Right atrium auricular region (tissue), 2 donors: ENCODE measurements at regions not wholly inside any gene's neighbourhood (a gene's known extent, or its start where the extent isn't known, plus 50 kb on each side); places are given as distances from the start of the nearest gene placed in this dataset.

Source experiments
- DNase-seq: peaks from one replicate; pipeline ENCODE4 v3.0.0-alpha.2; 2019; ENCODE audit warnings: low spot score
- H3K27ac ChIP-seq, 2 donors: fragments of 200-600 bp; sonication (generic); 1 replicate in 1 of 2; 2 replicates in 1 of 2; pipeline ENCODE4 v1.5.1; 2016 to 2019
- H3K27me3 ChIP-seq, 2 donors: fragments of 200-600 bp; sonication (generic); one replicate each; pipeline versions ENCODE4 v1.5.1 to v1.6.0; 2017 to 2019
- H3K36me3 ChIP-seq: fragments of 200-600 bp; sonication (generic); one replicate; pipeline ENCODE4 v1.5.1; 2016
- H3K4me1 ChIP-seq, 2 donors: fragments of 200-600 bp; sonication (generic); one replicate each; pipeline versions ENCODE4 v1.5.1 to v1.6.0; 2017 to 2019
- H3K4me3 ChIP-seq, 2 donors: fragments of 200-600 bp; sonication (generic); 1 replicate in 1 of 2; 2 replicates in 1 of 2; pipeline ENCODE4 v1.5.1; 2017 to 2019; ENCODE audit warnings: mild to moderate bottlenecking in 1 of 2, moderate library complexity in 1 of 2
- H3K9me3 ChIP-seq, 2 donors: fragments of 200-600 bp; sonication (generic); one replicate each; pipeline ENCODE4 v1.5.1; 2019
- TF ChIP-seq, protein P1 (sequence below), 2 donors: fragments of 200-600 bp; sonication (generic); IDR thresholded peaks; one replicate each; pipeline ENCODE4 v1.5.1; 2019; ENCODE audit warnings: antibody characterized with exemption in 2 of 2

- Histone ChIP-seq H3K9me3 (peaks cover 0 to 10% of the 10 kb centered on the region in 2 donors), H3K36me3 (no peaks in the 10 kb centered on the region), H3K27ac (no peak overlapping the region), H3K27me3 (no peaks in the 10 kb centered on the region), H3K4me1 (no peaks in the 10 kb centered on the region), H3K4me3 (no peak overlapping the region)
- DNase-seq: no peak
- TF ChIP-seq, protein P1, sequence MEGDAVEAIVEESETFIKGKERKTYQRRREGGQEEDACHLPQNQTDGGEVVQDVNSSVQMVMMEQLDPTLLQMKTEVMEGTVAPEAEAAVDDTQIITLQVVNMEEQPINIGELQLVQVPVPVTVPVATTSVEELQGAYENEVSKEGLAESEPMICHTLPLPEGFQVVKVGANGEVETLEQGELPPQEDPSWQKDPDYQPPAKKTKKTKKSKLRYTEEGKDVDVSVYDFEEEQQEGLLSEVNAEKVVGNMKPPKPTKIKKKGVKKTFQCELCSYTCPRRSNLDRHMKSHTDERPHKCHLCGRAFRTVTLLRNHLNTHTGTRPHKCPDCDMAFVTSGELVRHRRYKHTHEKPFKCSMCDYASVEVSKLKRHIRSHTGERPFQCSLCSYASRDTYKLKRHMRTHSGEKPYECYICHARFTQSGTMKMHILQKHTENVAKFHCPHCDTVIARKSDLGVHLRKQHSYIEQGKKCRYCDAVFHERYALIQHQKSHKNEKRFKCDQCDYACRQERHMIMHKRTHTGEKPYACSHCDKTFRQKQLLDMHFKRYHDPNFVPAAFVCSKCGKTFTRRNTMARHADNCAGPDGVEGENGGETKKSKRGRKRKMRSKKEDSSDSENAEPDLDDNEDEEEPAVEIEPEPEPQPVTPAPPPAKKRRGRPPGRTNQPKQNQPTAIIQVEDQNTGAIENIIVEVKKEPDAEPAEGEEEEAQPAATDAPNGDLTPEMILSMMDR (IDR thresholded peaks at IDR 0.05): no peak
Observed at GRCh38 chr14:39897657-39898056, 465.4 kb upstream of the FBXO33 start.

- TF ChIP-seq, protein P1 (IDR thresholded peaks at IDR 0.05): no peak
- Histone ChIP-seq H3K27ac (no peak overlapping the region), H3K36me3 (no peaks in the 10 kb centered on the region), H3K9me3 (peaks cover 5 to 15% of the 10 kb centered on the region in 2 donors), H3K4me1 (no peaks in the 10 kb centered on the region), H3K4me3 (no peak overlapping the region), H3K27me3 (no peaks in the 10 kb centered on the region)
- DNase-seq: no peak
Observed at GRCh38 chr14:39890026-39890425, 457.8 kb upstream of the FBXO33 start.

DNA sequence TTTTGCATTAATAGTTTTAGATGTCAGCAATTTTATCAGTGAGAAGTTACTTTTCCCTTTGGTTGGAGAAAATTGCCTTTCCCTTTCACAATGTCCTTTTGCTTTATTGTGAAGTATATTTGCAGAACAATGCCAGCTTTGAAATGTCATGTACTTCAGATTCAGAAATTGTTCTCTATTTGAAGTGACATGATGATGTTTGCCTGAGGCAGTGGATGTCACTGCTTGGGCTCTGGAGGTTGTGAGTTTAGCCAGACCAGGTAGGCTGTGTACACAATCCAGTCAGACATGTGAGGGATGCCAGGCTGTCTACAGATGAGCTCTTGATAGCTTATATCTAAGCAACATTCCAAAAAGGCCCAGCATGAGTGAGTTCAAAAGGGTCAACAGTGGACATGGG is 451.9 kb upstream of the FBXO33 start:
- no peaks in the 10 kb centered on the region for H3K27me3 ChIP-seq
- peaks cover 5 to 11% of the 10 kb centered on the region in 2 donors for H3K9me3 ChIP-seq
- H3K36me3 ChIP-seq: no peaks in the 10 kb centered on the region
- TF ChIP-seq, protein P1 (IDR thresholded peaks at IDR 0.05): no peak
- no peaks in the 10 kb centered on the region for H3K4me1 ChIP-seq
- DNase-seq: no peak
- H3K27ac ChIP-seq: no peak overlapping the region
- H3K4me3 ChIP-seq: no peak overlapping the region

DNA sequence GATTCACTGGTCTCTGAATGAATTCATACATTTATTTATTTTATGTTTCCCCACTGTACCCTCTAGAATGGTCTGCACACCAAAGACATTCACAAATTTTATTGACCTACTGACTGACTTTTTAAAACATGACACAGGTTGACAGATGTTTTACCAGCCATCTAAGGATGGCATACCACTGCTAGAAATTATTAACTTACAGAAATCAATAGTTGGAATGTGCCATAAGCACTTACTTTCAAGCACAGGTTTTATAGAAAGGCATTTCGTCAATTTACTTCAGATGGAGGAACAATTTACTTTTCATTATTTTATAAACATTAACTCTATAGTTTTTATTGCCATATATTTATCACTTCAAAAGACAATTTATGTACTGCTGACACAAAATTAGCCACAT is 448.7 kb upstream of the FBXO33 start:
- no peaks in the 10 kb centered on the region for H3K36me3 ChIP-seq
- no peak overlapping the region for H3K4me3 ChIP-seq
- TF ChIP-seq, protein P1 (IDR thresholded peaks at IDR 0.05): no peak
- no peak overlapping the region for H3K27ac ChIP-seq
- DNase-seq: no peak
- no peaks in the 10 kb centered on the region for H3K9me3 ChIP-seq
- no peaks in the 10 kb centered on the region for H3K27me3 ChIP-seq
- H3K4me1 ChIP-seq: no peaks in the 10 kb centered on the region

DNA sequence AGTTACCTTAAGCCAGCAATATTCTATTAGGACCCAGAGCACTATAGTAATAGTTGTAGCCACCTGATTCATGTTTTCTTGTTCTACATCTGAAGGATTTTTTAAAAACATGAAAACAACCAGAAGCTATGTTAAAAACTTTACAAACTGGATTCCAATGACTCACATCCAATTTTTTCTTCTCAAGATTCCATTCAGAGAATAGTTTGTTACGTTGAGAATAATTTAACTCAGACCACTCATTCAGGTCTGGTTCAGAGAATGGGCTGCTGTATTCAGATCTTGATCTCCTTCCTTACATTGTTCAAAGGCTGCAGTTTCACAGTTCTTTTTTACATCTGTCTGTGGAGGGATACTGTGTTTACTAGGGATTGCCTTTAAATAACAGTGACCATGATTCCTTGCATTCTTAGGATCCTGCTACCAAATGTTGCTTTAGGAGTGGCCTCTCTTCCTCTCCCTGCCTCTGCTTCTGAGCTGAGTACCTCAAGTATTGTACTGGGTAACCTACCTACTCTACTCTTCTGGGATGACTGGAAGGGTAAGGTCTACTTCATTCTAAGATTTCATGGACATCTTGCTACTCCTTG is 448.0 kb upstream of the FBXO33 start:
- Histone ChIP-seq H3K36me3 (no peaks in the 10 kb centered on the region), H3K27me3 (no peaks in the 10 kb centered on the region), H3K27ac (no peak overlapping the region), H3K9me3 (no peaks in the 10 kb centered on the region), H3K4me1 (no peaks in the 10 kb centered on the region), H3K4me3 (no peak overlapping the region)
- TF ChIP-seq, protein P1 (IDR thresholded peaks at IDR 0.05): no peak
- DNase-seq: no peak

DNA sequence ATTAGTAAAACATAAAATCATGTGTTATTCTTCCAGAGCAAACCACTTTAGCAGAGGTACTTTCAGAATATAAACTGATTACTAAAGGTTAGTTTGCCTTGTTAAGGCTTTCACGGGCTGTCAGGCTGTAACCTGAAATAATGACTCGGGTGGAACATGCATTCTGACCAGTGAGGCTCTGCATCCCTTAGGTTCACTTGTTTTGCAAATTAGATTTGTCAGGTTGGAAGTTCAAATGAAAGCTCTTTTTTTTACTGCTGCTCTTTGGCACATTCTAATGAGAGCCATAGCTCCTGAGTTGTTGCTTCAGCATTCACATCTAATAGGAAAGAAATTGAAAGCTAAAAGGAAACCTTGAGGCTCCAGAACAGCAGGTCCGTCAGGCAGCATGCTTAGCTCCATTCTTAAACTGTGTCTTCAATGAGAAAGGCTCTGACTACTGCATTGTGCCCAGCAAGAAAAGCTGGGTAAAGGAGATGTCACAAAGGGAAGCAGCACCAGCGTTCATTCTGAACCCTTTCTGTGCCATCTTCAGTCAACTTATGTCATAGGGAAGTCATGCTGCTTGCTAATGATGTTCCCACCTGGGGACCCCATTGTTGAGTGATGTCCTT is 445.5 kb upstream of the FBXO33 start:
- DNase-seq: no peak
- Histone ChIP-seq H3K27ac (no peak overlapping the region), H3K4me1 (no peaks in the 10 kb centered on the region), H3K36me3 (no peaks in the 10 kb centered on the region), H3K4me3 (no peak overlapping the region), H3K27me3 (no peaks in the 10 kb centered on the region), H3K9me3 (no peaks in the 10 kb centered on the region)
- TF ChIP-seq, protein P1 (IDR thresholded peaks at IDR 0.05): no peak
